Coronary artery (tissue), 2 donors: ENCODE measurements at regions not wholly inside any gene's neighbourhood (a gene's known extent, or its start where the extent isn't known, plus 50 kb on each side); places are given as distances from the start of the nearest gene placed in this dataset.
"Not testable (repeated sequence)": the region's sequence is repeated elsewhere in the genome, so short reads cannot be mapped to it uniquely, and the experiment has no call there.

Source experiments
- DNase-seq: peaks from one replicate; pipeline ENCODE4 v3.0.0-alpha.2; 2017; ENCODE audit warnings: low spot score
- H3K27ac ChIP-seq, 2 donors: fragments of 200-600 bp; sonication (generic); one replicate each; pipeline ENCODE4 v1.5.1; 2016 to 2019
- H3K4me3 ChIP-seq: fragments of 200-600 bp; sonication (generic); 2 replicates; pipeline ENCODE4 v1.5.1; 2016; ENCODE audit warnings: mild to moderate bottlenecking, moderate library complexity
- TF ChIP-seq, protein P1 (sequence below): fragments of 200-600 bp; sonication (generic); IDR thresholded peaks from one replicate; pipeline ENCODE4 v1.5.1; 2019; ENCODE audit warnings: antibody characterized with exemption

DNA sequence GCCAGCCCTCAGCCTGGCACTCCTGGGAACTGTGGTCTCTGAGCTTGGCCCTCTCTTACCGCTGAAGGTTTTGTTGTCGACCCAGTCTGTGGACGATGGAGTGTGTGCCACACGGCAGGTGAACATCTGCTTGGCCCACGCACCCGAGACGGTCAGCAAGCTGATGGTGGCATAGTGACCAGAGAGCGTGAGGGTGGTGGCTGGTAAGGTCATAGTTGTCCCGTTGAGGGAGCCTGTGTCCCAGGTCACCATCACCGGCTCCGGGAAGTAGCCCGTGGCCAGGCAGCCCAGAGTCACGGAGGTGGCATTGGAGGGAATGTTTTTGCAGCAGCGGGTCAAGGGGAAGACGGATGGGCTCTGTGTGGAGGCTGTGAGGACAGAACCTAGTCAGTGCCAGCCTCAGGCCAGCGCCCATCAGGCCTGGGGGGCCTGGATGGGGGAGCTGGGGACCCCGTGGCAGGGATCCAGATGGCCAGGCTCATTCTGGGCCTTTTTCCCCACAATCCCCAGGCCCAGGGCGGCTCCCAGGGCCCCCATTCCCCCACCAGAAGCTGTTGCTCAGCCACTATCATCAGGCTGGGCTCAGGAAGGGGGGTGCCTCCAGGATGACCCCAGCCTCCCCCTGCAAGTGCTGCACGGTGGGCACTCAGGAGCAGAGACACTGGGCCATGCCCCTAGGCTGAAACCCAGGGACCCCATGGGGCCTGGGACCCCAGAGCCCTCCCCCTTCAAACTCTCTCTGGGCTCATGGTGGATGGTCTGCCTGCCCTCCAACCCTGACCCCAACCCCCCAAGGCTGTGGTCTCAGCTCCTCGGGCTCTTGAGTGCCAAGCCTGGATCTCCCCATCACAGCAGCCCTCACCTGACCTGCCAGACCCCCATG lies 75.2 kb downstream of the TMEM121 start:
- DNase-seq = peak; percentile 52
- Histone ChIP-seq H3K4me3 (no peak overlapping the region), H3K27ac (no peak overlapping the region)
- TF ChIP-seq, protein P1, sequence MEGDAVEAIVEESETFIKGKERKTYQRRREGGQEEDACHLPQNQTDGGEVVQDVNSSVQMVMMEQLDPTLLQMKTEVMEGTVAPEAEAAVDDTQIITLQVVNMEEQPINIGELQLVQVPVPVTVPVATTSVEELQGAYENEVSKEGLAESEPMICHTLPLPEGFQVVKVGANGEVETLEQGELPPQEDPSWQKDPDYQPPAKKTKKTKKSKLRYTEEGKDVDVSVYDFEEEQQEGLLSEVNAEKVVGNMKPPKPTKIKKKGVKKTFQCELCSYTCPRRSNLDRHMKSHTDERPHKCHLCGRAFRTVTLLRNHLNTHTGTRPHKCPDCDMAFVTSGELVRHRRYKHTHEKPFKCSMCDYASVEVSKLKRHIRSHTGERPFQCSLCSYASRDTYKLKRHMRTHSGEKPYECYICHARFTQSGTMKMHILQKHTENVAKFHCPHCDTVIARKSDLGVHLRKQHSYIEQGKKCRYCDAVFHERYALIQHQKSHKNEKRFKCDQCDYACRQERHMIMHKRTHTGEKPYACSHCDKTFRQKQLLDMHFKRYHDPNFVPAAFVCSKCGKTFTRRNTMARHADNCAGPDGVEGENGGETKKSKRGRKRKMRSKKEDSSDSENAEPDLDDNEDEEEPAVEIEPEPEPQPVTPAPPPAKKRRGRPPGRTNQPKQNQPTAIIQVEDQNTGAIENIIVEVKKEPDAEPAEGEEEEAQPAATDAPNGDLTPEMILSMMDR = no peak

DNA sequence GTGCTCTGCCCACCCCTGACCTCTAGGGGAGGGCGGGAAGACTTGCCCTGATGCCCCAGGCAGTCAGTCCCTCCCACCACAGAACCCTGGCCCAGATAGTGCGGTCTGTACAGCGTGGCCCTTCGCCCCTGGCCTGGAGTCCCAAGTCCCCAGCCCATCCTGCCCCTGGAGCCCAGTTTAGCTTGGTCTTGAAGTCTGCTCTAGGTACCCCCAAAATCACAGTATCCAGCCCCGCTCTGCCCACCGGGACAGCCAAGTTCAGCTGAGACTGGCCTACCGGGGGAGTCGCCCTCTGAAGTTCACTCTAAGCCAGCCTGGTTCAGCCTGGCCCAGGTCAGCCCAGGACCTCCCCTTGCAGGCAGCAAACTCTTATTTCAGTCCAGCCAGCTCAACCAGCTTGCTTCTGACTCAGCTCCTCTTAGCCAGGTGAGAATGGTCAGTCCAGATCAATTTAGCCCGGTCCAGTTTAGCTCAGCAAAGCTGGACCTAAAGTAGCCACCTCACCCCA lies 75.9 kb downstream of the TMEM121 start:
- TF ChIP-seq, protein P1 = no peak
- Histone ChIP-seq H3K27ac (no peak overlapping the region), H3K4me3 (no peak overlapping the region)
- peak; percentile 59 for DNase-seq

DNA sequence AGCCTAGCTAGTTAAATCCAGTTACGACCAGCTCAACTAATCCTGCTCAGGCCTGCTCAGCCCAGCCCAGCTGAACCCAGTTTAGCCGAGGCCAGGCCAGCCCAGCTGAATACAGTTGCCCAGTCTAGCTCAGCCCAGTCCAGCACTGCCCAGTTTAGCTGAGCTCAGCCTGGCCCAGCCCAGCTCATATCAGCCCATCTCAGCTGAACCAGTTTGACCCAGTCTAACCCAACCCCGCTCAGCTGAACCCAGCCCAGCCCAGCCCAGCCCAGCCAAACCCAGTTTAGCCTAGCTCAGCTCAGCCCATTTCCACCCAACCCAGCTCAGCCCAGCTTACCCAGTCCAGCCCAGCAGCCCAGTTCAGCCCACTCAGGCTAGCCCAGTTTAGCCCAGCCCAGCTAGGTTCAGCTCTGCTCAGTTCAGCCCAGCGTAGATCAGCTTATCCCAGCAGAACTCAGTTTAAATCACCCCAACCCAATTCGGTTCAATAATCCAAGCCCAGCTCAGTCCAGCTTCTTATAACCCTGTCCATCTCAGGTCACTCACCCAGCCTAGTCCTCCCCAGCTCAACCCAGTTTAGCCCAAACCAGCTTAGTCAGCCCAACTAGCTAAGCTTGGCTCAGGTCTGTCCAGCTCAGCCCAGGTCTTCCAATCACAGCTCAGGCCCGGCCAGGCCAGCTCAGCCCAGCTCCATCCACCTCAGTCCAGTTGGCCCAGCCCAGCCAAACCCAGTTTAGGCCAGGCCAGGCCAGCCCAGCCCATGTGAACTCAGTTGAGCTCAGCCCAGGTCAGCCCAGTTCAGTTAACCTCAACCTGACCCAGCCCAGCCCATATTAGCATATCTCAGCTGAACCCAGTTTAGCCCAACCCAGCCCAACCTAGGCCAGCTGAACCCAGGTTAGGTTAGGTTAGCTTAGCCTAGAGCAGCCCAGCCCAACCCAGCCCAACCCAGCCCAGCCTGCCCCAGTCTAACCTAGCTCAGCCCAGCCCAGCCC lies 76.7 kb downstream of the TMEM121 start:
- DNase-seq = peak; percentile 59
- TF ChIP-seq, protein P1 = no peak
- H3K27ac ChIP-seq = no peak overlapping the region
- H3K4me3 ChIP-seq = no peak overlapping the region

DNA sequence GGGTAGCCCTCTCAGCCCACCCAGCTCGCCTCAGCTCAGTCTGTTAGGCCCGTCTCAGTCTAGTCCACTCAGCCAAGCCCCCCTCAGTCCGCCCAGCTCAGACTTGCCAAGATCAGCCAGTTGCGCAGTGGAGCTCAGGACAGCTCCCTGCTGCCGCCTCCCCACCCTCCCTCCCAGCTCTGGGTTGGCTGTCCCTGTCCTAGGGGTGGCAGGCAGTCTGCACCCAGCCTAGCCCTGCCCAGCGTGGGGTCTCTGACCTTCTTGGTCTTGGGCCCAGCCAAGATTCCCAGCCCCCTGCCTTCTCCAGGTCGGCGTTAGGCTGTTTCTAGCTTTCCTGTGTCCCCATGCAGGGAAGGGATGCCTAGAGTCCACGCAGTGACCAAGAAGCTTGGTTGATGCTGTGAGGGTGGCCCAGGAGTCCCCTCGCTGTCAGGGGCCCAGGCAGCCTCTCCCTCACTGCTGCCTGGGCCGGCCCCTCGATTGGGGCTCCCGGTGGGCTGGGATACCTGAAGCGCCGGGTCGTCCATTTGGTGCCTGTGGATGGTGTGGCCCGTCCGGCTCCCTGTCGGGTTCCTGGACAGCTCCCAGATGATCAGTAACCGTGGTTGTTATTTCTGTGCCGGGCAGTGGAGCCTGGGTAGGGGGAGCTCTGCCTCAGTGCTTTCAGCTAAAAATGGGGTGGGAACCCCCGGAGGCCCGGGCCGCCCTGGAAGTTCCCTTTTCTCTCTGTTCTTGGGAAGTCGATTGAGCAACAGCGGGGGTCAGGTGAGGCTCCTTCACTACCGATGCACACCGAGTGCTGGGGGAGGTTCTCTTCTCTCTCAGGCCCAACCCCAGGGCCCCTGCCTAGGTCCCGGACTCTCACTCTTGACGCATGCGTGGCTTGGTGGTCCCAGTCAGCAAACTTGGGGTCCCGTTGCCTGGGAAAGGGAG lies 78.4 kb downstream of the TMEM121 start:
- DNase-seq = peak; percentile 36
- H3K4me3 ChIP-seq, H3K27ac ChIP-seq: not testable (repeated sequence)

DNA sequence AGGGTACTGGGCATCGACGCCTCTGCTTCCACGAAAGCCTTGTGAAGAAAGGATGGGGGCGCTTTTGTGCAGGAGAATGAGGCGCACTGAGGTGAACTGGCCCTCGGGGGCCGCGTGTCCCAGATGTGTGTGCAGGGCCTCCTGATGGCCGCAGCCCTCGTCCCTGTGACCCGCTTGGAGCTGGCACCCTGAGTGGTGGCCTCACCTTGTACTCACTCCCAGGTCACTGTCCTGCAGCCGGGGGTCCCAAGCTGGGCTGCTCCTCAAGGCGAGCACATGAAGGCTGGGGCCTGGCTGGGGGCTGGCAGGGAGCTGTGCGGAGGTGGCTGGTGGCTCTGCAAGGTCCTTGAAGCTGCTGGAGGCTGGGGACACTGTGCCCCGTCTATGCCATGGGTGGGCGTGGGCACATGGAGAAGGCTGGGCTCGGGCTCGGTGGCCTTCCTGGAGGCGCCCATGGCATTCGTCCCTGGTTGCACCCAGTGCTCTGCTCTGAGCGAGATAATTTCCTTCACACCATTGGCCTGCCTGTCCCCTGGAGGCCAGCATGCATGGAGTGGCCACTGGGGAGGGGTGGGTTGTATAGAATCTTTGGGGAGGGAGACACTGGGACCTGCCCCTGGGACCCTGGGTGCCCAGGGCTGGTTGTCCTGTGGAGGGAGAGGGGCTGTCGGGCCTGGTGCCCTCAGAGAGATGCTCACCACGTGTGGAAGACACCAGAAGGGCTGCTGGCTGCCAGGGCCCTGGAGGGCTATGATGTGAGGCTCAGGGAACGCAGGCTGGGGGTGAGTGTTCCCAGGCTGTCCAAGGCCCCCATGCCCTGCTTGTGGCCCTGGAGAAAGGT lies 79.3 kb downstream of the TMEM121 start:
- DNase-seq = peak; percentile 55
- TF ChIP-seq, protein P1 = no peak
- no peak overlapping the region for H3K27ac ChIP-seq

DNA sequence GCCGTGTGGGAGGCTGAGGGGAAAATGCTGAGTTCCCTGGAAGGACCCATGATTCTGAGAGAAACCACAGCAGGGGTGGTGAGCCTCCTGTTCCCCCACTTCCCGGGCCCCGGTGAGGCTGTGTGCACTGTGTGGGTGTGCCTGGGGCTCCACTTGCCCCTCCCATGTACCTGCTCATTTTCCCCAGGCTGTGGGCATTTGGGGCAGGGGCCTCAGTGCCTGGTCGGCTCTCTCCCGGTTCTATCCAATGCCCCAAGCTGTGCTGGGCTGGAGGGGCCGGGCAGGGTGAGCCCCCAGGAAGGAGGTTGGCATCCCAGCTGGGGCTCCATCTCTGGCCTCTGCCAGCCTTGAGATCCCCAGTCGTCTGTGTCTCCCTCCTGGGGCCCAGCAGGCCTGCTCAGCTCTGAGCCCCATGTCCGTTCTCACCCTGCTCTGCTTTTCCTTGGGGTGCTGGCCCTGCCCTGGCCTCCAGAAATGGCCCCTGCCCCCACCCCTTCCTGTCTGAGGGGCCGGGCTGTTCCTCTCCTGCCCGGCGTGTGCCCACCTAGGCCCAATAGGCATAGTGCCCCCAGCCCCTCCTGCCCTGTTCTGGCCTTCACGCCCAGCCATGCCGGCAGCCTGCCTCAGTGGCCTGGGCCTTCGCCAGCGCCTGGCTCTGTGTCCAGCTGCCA lies 80.1 kb downstream of the TMEM121 start:
- peak; percentile 28 for DNase-seq
- H3K27ac ChIP-seq, H3K4me3 ChIP-seq: not testable (repeated sequence)

More for the DNA sequence above, 79.3 kb downstream of the TMEM121 start:
- no peak overlapping the region for H3K4me3 ChIP-seq

DNA sequence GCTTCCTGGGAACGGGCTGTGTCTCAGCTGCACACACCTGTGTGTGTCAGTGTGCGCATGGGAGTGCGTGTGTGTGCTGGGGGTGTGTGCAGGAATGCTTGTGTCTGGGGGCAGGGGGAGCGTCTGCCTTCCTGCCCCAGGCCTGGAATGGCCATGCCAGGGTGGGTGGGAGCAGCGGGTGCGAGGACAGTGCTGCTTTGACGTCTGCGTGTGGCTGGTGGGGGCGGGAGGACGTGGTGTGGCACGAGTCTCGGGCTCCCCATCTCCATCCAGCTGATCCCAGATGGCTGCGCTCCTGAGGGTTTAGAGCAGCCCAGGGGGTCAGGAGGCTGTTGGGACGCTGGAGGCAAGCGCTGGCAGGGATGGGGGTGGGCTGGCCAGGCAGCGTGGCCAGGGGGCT lies 80.6 kb downstream of the TMEM121 start:
- not testable (repeated sequence) for H3K27ac ChIP-seq, H3K4me3 ChIP-seq
- DNase-seq = peak; percentile 21

DNA sequence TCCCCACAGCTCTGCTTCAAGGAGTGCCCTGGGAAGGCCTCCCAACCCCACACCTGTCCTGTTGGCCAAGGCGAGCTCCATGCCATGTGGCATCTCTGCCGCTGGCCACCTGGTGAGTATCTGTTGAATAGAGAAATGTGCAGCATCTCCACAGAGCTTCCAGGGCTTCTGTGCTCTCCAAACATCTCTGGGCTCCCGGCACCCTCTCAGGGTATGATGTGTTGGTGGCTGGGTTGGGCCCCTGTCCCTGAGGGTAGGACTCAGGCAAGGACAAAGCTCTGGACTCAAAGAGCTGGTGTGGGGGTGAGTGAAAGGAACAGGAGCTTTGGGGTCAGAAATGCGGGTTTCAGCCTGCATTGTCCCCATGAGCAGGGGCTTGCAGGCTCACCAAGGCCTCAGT lies 88.6 kb downstream of the TMEM121 start:
- not testable (repeated sequence) for DNase-seq, H3K4me3 ChIP-seq, H3K27ac ChIP-seq

DNA sequence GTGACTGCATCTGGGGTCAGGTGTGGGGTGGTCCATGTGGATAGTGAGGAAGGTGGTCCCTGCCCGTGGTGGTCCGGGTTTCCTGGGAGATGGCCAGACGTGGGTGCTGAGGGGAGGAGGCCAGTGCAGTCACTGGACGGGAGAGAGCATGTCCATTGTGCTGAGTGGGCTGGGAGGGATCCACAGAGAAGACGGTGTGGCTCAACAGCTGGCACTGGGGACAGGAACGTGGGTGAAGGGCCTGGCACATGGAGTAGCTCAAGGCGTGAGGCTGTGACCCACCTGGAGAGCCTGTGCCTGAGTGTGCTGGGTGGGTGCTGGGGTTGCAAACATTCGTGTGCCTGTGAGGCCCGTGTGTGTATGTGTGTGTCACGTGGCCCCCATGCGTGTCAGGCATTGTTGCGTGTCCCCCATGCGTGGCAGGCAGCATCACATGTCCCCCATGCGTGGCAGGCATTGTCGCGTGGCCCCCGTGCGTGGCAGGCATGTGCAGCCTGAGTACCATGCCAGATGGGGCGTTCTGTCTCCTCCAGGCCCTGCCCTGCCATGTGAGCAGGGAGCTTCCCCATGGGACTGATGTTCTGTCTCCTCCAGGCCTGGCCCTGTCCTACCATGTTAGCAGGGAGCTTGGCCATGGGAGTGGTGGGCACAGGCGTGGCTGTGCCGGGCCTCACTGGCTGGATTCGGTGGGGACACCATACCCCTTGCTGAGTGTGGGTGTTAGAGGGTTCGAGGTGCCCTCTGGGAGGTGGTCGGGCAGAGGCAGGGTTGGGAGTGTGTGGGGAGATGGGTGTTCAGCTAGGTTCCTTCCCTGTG lies 89.8 kb downstream of the TMEM121 start:
- not testable (repeated sequence) for H3K27ac ChIP-seq, H3K4me3 ChIP-seq, DNase-seq
